ENCODE measurements at regions not wholly inside any gene's neighbourhood (a gene's known extent, or its start where the extent isn't known, plus 50 kb on each side); places are given as distances from the start of the nearest gene placed in this dataset.
"Not testable (repeated sequence)": the region's sequence is repeated elsewhere in the genome, so short reads cannot be mapped to it uniquely, and the experiment has no call there.

GRCh38 chr9:28971881-28972280 is 1398.6 kb upstream of the C9orf72 start:
- in situ Hi-C loops (cut with HindIII; ENCODE audit: low pct_ligation_motif_present, low pct_unique_long_range_greater_than_20kb, low sequenced_read_pairs) = no loop called here
- DNase-seq = no peak

- in situ Hi-C loops (cut with HindIII; ENCODE audit: low pct_ligation_motif_present, low pct_unique_long_range_greater_than_20kb, low sequenced_read_pairs) = no loop called here
- DNase-seq = no peak
These were observed 1403.0 kb upstream of the C9orf72 start for GRCh38 chr9:28976250-28976649.

- in situ Hi-C loops (cut with HindIII; ENCODE audit: low pct_ligation_motif_present, low pct_unique_long_range_greater_than_20kb, low sequenced_read_pairs) = no loop called here
- no peak for DNase-seq
These were observed 1403.4 kb upstream of the C9orf72 start for GRCh38 chr9:28976684-28977083.

- no peak for DNase-seq
- in situ Hi-C loops (cut with HindIII; ENCODE audit: low pct_ligation_motif_present, low pct_unique_long_range_greater_than_20kb, low sequenced_read_pairs) = no loop called here
These were observed 1407.8 kb upstream of the C9orf72 start for GRCh38 chr9:28981129-28981528.

GRCh38 chr9:28981711-28982110 is 1408.4 kb upstream of the C9orf72 start:
- in situ Hi-C loops (cut with HindIII; ENCODE audit: low pct_ligation_motif_present, low pct_unique_long_range_greater_than_20kb, low sequenced_read_pairs) = no loop called here
- DNase-seq = no peak

GRCh38 chr9:28984016-28984415 is 1410.7 kb upstream of the C9orf72 start:
- no peak for DNase-seq
- in situ Hi-C loops (cut with HindIII; ENCODE audit: low pct_ligation_motif_present, low pct_unique_long_range_greater_than_20kb, low sequenced_read_pairs) = no loop called here

GRCh38 chr9:28990009-28990408 is 1416.7 kb upstream of the C9orf72 start:
- in situ Hi-C loops (cut with HindIII; ENCODE audit: low pct_ligation_motif_present, low pct_unique_long_range_greater_than_20kb, low sequenced_read_pairs); DNase-seq: not testable (repeated sequence)

- in situ Hi-C loops (cut with HindIII; ENCODE audit: low pct_ligation_motif_present, low pct_unique_long_range_greater_than_20kb, low sequenced_read_pairs) = no loop called here
- no peak for DNase-seq
These were observed 1425.8 kb upstream of the C9orf72 start for GRCh38 chr9:28999057-28999456.

- no peak for DNase-seq
- in situ Hi-C loops (cut with HindIII; ENCODE audit: low pct_ligation_motif_present, low pct_unique_long_range_greater_than_20kb, low sequenced_read_pairs) = no loop called here
These were observed 1426.5 kb upstream of the C9orf72 start for GRCh38 chr9:28999806-29000205.

GRCh38 chr9:29001006-29001405 is 1427.7 kb upstream of the C9orf72 start:
- no peak for DNase-seq
- in situ Hi-C loops (cut with HindIII; ENCODE audit: low pct_ligation_motif_present, low pct_unique_long_range_greater_than_20kb, low sequenced_read_pairs) = no loop called here

GRCh38 chr9:29004988-29005387 is 1431.7 kb upstream of the C9orf72 start:
- in situ Hi-C loops (cut with HindIII; ENCODE audit: low pct_ligation_motif_present, low pct_unique_long_range_greater_than_20kb, low sequenced_read_pairs) = no loop called here
- DNase-seq = no peak

GRCh38 chr9:29006628-29007027 is 1433.3 kb upstream of the C9orf72 start:
- no peak for DNase-seq
- in situ Hi-C loops (cut with HindIII; ENCODE audit: low pct_ligation_motif_present, low pct_unique_long_range_greater_than_20kb, low sequenced_read_pairs) = no loop called here

- no peak for DNase-seq
- in situ Hi-C loops (cut with HindIII; ENCODE audit: low pct_ligation_motif_present, low pct_unique_long_range_greater_than_20kb, low sequenced_read_pairs) = no loop called here
These were observed 1439.6 kb upstream of the C9orf72 start for GRCh38 chr9:29012911-29013310.

- in situ Hi-C loops (cut with HindIII; ENCODE audit: low pct_ligation_motif_present, low pct_unique_long_range_greater_than_20kb, low sequenced_read_pairs) = no loop called here
These were observed 1448.4 kb upstream of the C9orf72 start for GRCh38 chr9:29021632-29022031.

GRCh38 chr9:29038332-29038731 is 1465.1 kb upstream of the C9orf72 start:
- DNase-seq = no peak
- in situ Hi-C loops (cut with HindIII; ENCODE audit: low pct_ligation_motif_present, low pct_unique_long_range_greater_than_20kb, low sequenced_read_pairs) = no loop called here

More at GRCh38 chr9:29021632-29022031, 1448.4 kb upstream of the C9orf72 start:
- no peak for DNase-seq

GRCh38 chr9:29039258-29039657 is 1466.0 kb upstream of the C9orf72 start:
- peak; percentile 3 for DNase-seq
- in situ Hi-C loops (cut with HindIII; ENCODE audit: low pct_ligation_motif_present, low pct_unique_long_range_greater_than_20kb, low sequenced_read_pairs) = no loop called here

- no peak for DNase-seq
- in situ Hi-C loops (cut with HindIII; ENCODE audit: low pct_ligation_motif_present, low pct_unique_long_range_greater_than_20kb, low sequenced_read_pairs) = no loop called here
These were observed 1469.8 kb upstream of the C9orf72 start for GRCh38 chr9:29043072-29043471.

- in situ Hi-C loops (cut with HindIII; ENCODE audit: low pct_ligation_motif_present, low pct_unique_long_range_greater_than_20kb, low sequenced_read_pairs) = no loop called here
- peak; percentile 10 for DNase-seq
These were observed 1471.7 kb upstream of the C9orf72 start for GRCh38 chr9:29044959-29045358.

- in situ Hi-C loops (cut with HindIII; ENCODE audit: low pct_ligation_motif_present, low pct_unique_long_range_greater_than_20kb, low sequenced_read_pairs) = no loop called here
- DNase-seq = no peak
These were observed 1486.8 kb upstream of the C9orf72 start for GRCh38 chr9:29060041-29060440.

- no peak for DNase-seq
- in situ Hi-C loops (cut with HindIII; ENCODE audit: low pct_ligation_motif_present, low pct_unique_long_range_greater_than_20kb, low sequenced_read_pairs) = no loop called here
These were observed 1489.2 kb upstream of the C9orf72 start for GRCh38 chr9:29062446-29062845.

- in situ Hi-C loops (cut with HindIII; ENCODE audit: low pct_ligation_motif_present, low pct_unique_long_range_greater_than_20kb, low sequenced_read_pairs) = no loop called here
These were observed 1489.8 kb upstream of the C9orf72 start for GRCh38 chr9:29063031-29063430.

More at GRCh38 chr9:29063031-29063430, 1489.8 kb upstream of the C9orf72 start:
- no peak for DNase-seq

All from ACHN (cell line).